ENCODE measurements at regions not wholly inside any gene's neighbourhood (a gene's known extent, or its start where the extent isn't known, plus 50 kb on each side); places are given as distances from the start of the nearest gene placed in this dataset.
"Not testable (repeated sequence)": the region's sequence is repeated elsewhere in the genome, so short reads cannot be mapped to it uniquely, and the experiment has no call there.

- TF ChIP-seq CTCF (IDR thresholded peaks at IDR 0.05) = no peak
- H3K36me3 ChIP-seq (ENCODE audit: insufficient read depth, low read length) = no peaks in the 10 kb centered on the region
- Mint-ChIP-seq H3K4me1 (ENCODE audit: low read depth) (peaks cover 42% of the 10 kb centered on the region), H3K36me3 (ENCODE audit: low read depth) (no peaks in the 10 kb centered on the region), H3K27me3 (no peaks in the 10 kb centered on the region), H3K27ac (no peak overlapping the region), H3K9me3 (no peaks in the 10 kb centered on the region), H3K4me3 (no peak overlapping the region)
- DNase-seq (no peak), ATAC-seq (ENCODE audit: poor library complexity) (no peak)
- intact Hi-C loops (cut with DNase I, micrococcal nuclease) = no loop called here
- H3K27ac ChIP-seq (ENCODE audit: low read depth in 1 of 2, low read length in 2 of 2) = no peak overlapping the region
- H3K4me3 ChIP-seq (ENCODE audit: low read length) = no peak overlapping the region
- no peaks in the 10 kb centered on the region for H3K27me3 ChIP-seq (ENCODE audit: control insufficient read depth in 1 of 2, insufficient read depth in 2 of 2, low read length in 2 of 2)
- POLR2A ChIA-PET = no interaction called here
- no peaks in the 10 kb centered on the region for H3K4me1 ChIP-seq (ENCODE audit: insufficient read depth, low read length)
- H3K9me3 ChIP-seq (ENCODE audit: control insufficient read depth in 1 of 2, insufficient read depth in 1 of 2, low read length in 2 of 2) = no peaks in the 10 kb centered on the region
- CTCF ChIA-PET = no interaction called here
These were observed 62.0 kb upstream of the SRRM3 start for GRCh38 chr7:76139670-76140069.

DNA sequence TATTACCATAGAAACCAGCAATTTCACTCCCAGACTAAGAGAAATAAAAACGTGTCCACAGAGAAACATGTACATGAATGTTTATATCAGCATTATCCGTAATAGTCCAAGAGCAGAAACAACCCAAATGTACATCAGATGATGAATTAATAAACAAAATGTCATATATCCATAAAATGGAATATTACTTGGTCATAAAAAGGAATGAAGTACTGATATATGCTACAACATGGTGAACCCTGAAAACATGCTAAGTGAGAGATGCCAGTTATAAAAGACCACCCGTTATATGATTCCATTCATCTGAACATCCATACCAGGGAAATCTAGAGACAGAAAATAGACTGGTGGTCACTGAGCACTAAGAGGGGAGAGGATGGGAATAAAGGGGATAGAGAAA is 61.4 kb upstream of the SRRM3 start:
- H3K27ac Mint-ChIP-seq; POLR2A ChIA-PET; ATAC-seq (ENCODE audit: poor library complexity); H3K27ac ChIP-seq (ENCODE audit: low read depth in 1 of 2, low read length in 2 of 2); DNase-seq; intact Hi-C loops (cut with DNase I, micrococcal nuclease); H3K27me3 Mint-ChIP-seq; H3K4me1 ChIP-seq (ENCODE audit: insufficient read depth, low read length); CTCF ChIA-PET; H3K27me3 ChIP-seq (ENCODE audit: control insufficient read depth in 1 of 2, insufficient read depth in 2 of 2, low read length in 2 of 2); H3K9me3 Mint-ChIP-seq; H3K36me3 ChIP-seq (ENCODE audit: insufficient read depth, low read length); H3K9me3 ChIP-seq (ENCODE audit: control insufficient read depth in 1 of 2, insufficient read depth in 1 of 2, low read length in 2 of 2); H3K36me3 Mint-ChIP-seq (ENCODE audit: low read depth); H3K4me3 Mint-ChIP-seq; H3K4me3 ChIP-seq (ENCODE audit: low read length): not testable (repeated sequence)
- peaks cover 47% of the 10 kb centered on the region for H3K4me1 Mint-ChIP-seq (ENCODE audit: low read depth)

DNA sequence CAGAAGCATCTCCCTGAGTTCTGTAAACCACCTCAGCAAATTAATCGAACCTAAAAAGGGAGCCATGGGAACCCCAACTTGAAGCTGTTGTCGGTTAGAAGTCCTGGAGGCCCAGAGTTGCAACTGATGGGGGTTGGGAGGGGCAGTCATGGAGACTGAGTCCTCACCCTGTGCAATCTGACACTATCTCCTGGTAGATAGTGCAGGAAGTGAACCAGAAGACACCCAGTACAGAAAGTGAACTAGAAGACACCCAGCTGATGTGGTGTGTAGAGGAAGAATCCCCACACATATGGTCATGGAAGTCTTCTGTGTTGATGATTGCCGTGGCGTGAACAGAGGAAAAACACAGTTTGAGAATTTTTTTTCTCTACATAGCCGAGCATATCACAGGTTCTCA is 58.8 kb upstream of the SRRM3 start:
- ChIA-PET CTCF (no interaction called here), POLR2A (interaction anchor here (1.5 kb wide), 1 partner anchor 11 kb away, joined by 4 read pairs; no protein-coding TSS in a partner anchor)
- Histone ChIP-seq H3K4me3 (ENCODE audit: low read length) (no peak overlapping the region), H3K9me3 (ENCODE audit: control insufficient read depth in 1 of 2, insufficient read depth in 1 of 2, low read length in 2 of 2) (no peaks in the 10 kb centered on the region), H3K27ac (ENCODE audit: low read depth in 1 of 2, low read length in 2 of 2) (peak overlapping the region in 1 of 2 donors; percentile 27), H3K36me3 (ENCODE audit: insufficient read depth, low read length) (no peaks in the 10 kb centered on the region), H3K4me1 (ENCODE audit: insufficient read depth, low read length) (no peaks in the 10 kb centered on the region), H3K27me3 (ENCODE audit: control insufficient read depth in 1 of 2, insufficient read depth in 2 of 2, low read length in 2 of 2) (no peaks in the 10 kb centered on the region)
- ATAC-seq (ENCODE audit: poor library complexity) (peak; percentile 99), DNase-seq (peak in 4 of 14 experiments; percentile 11 to 69 (median 22))
- intact Hi-C loops (cut with DNase I, micrococcal nuclease) = no loop called here
- peak overlapping the region; percentile 66 for H3K4me3 Mint-ChIP-seq
- H3K36me3 Mint-ChIP-seq (ENCODE audit: low read depth) = no peaks in the 10 kb centered on the region
- H3K9me3 Mint-ChIP-seq = no peaks in the 10 kb centered on the region
- peaks cover 47% of the 10 kb centered on the region for H3K4me1 Mint-ChIP-seq (ENCODE audit: low read depth)
- no peaks in the 10 kb centered on the region for H3K27me3 Mint-ChIP-seq
- H3K27ac Mint-ChIP-seq = peak overlapping the region; percentile 80
- no peak for TF ChIP-seq CTCF (IDR thresholded peaks at IDR 0.05)

DNA sequence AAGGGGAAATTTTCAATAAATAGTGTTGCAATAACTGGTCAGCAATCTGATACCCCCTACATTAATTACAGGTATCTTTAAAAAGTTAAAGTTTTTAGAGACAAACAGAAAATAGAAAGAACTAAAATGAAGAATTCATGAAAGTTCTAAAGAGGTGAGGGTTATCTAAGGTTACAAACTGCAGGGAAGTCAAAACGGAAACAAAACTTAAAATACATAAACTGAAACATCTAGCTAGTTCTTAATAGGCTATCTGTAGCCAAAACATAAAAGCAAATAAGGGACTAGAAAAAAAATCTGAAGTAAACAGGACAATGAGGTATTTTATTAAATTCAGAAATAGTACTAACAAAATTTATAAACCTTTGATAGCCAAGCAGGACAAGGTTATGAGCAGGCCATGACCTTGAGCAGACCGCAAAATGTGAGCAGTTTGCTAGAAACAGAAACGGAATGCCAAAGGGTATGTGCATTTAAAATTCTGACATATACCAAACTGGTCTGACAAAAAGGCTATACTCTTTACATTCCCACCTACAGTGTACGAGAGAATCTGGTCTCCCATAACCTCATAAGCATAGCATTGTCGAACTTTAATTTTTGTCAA is 56.9 kb upstream of the SRRM3 start:
- H3K36me3 Mint-ChIP-seq (ENCODE audit: low read depth); DNase-seq; H3K9me3 Mint-ChIP-seq; H3K9me3 ChIP-seq (ENCODE audit: control insufficient read depth in 1 of 2, insufficient read depth in 1 of 2, low read length in 2 of 2); H3K4me3 ChIP-seq (ENCODE audit: low read length); ATAC-seq (ENCODE audit: poor library complexity); H3K27me3 ChIP-seq (ENCODE audit: control insufficient read depth in 1 of 2, insufficient read depth in 2 of 2, low read length in 2 of 2); H3K27ac ChIP-seq (ENCODE audit: low read depth in 1 of 2, low read length in 2 of 2); CTCF ChIA-PET; H3K4me1 ChIP-seq (ENCODE audit: insufficient read depth, low read length); intact Hi-C loops (cut with DNase I, micrococcal nuclease); H3K27me3 Mint-ChIP-seq; H3K36me3 ChIP-seq (ENCODE audit: insufficient read depth, low read length): not testable (repeated sequence)
- peak overlapping the region; percentile 43 for H3K27ac Mint-ChIP-seq
- POLR2A ChIA-PET = interaction anchor here (1.3 to 1.4 kb wide), 2 partner anchors 9 to 22 kb away, joined by 3 to 6 read pairs; no protein-coding TSS in a partner anchor
- H3K4me3 Mint-ChIP-seq = peak overlapping the region; percentile 7
- peaks cover 46% of the 10 kb centered on the region for H3K4me1 Mint-ChIP-seq (ENCODE audit: low read depth)
